Fibroblast of pulmonary artery (primary cell): ENCODE measurements at regions not wholly inside any gene's neighbourhood (a gene's known extent, or its start where the extent isn't known, plus 50 kb on each side); places are given as distances from the start of the nearest gene placed in this dataset.
"Not testable (repeated sequence)": the region's sequence is repeated elsewhere in the genome, so short reads cannot be mapped to it uniquely, and the experiment has no call there.

Experiments used
- DNase-seq: peaks from one replicate; pipeline ENCODE4 v3.0.0-alpha.2; 2010; ENCODE audit warnings: low read depth
- H3K4me3 ChIP-seq: replicated peaks from 2 replicates; pipeline ENCODE4 v1.5.1; 2011; ENCODE audit warnings: low read depth, mild to moderate bottlenecking, control low read depth, low read length, moderate library complexity
- TF ChIP-seq, protein P1 (sequence below): IDR thresholded peaks from 2 replicates; pipeline ENCODE4 v1.5.1; 2011; ENCODE audit warnings: mild to moderate bottlenecking, control low read depth, low read length, inconsistent platforms; ENCODE audit errors: missing control alignments

DNA sequence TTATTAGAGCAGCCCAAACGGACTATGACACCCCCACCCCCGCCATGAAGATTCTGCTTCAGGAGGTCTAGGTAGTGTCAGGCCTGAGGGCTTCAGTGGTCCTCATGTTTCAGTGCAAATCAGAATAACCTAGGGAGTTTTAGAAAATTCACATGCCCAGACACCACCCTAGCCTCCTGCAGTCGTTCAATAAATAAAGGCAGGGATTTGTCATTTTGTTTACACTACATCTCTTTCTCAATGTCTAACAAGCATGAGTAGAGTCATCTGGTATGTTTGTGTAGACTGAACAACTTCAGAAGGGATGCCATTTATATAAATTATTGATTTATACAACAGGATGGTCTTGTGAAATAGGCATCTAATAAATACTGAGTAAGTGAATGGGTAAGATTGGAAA lies 112.1 kb upstream of the SERPINE2 start:
- TF ChIP-seq, protein P1, sequence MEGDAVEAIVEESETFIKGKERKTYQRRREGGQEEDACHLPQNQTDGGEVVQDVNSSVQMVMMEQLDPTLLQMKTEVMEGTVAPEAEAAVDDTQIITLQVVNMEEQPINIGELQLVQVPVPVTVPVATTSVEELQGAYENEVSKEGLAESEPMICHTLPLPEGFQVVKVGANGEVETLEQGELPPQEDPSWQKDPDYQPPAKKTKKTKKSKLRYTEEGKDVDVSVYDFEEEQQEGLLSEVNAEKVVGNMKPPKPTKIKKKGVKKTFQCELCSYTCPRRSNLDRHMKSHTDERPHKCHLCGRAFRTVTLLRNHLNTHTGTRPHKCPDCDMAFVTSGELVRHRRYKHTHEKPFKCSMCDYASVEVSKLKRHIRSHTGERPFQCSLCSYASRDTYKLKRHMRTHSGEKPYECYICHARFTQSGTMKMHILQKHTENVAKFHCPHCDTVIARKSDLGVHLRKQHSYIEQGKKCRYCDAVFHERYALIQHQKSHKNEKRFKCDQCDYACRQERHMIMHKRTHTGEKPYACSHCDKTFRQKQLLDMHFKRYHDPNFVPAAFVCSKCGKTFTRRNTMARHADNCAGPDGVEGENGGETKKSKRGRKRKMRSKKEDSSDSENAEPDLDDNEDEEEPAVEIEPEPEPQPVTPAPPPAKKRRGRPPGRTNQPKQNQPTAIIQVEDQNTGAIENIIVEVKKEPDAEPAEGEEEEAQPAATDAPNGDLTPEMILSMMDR = no peak
- H3K4me3 ChIP-seq = no peak overlapping the region
- no peak for DNase-seq

GRCh38 chr2:224148058-224148457 lies 109.0 kb upstream of the SERPINE2 start:
- not testable (repeated sequence) for DNase-seq

GRCh38 chr2:224147174-224147573 lies 108.1 kb upstream of the SERPINE2 start:
- H3K4me3 ChIP-seq = no peak overlapping the region
- DNase-seq = no peak
- TF ChIP-seq, protein P1 = no peak

More at GRCh38 chr2:224148058-224148457, 109.0 kb upstream of the SERPINE2 start:
- not testable (repeated sequence) for H3K4me3 ChIP-seq

DNA sequence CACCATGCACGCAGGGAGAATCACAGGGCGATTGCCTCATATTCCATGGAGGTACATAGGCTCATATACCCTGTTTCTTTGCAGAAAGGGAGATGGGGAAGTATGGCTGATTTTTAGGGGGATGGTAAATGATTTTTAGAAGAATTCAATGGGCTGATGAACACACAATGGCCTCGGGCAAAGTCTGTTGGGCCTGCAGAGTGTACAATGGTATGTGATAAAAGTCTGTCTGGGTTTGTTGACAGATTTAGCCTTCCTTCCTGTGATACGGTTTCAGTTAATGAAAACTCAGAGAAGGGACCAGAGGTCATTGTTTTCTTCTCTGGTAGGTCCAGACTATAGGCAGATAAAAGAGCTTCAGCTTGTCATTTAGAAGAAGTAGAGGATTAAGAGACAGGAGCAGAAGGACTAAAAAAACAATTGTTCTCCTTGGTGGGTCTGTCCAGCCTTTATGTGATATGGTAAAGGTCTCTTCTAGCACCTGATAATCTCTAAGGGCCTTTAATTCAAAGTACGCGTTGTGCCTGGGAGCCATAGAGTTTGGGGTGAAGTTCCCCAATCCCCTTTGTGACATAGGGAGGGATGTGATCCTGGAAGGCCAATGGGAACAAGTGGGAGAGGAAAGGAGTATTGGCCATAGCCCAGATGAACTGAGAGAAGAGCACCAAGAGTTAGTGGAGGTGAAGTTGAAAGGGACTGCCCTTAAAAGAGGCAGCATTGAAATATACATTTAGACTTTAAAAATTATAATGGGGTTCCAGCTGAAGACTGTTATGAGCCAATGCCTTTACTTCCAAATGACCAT lies 107.5 kb upstream of the SERPINE2 start:
- DNase-seq = no peak
- TF ChIP-seq, protein P1 = no peak

DNA sequence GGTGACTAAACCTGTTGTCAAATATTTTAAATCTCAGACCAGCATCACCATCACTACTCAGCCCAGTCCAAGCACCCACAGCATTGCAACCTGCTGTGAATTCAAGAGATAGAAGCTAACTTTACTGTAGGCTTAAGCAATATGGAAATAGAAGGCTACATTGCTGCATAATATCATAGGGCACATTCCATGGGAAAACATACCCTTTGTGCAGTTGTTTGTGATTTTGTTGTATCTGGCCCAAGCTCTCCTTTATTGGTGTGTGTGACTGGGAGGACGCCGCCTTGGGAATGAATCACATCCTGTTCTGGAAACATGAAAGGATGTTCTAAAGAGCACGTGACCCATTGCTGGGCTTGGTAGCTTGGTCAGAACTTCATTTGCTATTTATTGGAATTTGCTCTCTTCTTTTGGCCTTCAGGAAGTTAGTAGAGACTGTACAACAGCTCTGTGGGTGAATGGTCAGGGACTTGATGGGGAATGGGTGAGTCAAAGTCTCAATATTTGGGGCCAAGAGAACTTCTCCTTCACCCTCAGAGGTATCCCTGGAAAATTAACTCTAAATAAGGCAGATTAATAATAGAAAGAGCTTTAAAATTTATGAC lies 106.8 kb upstream of the SERPINE2 start:
- TF ChIP-seq, protein P1 = no peak
- no peak overlapping the region for H3K4me3 ChIP-seq
- peak; percentile 97 for DNase-seq

More for the DNA sequence above, 107.5 kb upstream of the SERPINE2 start:
- no peak overlapping the region for H3K4me3 ChIP-seq

- no peak overlapping the region for H3K4me3 ChIP-seq
- TF ChIP-seq, protein P1 = no peak
- no peak for DNase-seq
Observed at GRCh38 chr2:224143526-224143925, 104.4 kb upstream of the SERPINE2 start.

DNA sequence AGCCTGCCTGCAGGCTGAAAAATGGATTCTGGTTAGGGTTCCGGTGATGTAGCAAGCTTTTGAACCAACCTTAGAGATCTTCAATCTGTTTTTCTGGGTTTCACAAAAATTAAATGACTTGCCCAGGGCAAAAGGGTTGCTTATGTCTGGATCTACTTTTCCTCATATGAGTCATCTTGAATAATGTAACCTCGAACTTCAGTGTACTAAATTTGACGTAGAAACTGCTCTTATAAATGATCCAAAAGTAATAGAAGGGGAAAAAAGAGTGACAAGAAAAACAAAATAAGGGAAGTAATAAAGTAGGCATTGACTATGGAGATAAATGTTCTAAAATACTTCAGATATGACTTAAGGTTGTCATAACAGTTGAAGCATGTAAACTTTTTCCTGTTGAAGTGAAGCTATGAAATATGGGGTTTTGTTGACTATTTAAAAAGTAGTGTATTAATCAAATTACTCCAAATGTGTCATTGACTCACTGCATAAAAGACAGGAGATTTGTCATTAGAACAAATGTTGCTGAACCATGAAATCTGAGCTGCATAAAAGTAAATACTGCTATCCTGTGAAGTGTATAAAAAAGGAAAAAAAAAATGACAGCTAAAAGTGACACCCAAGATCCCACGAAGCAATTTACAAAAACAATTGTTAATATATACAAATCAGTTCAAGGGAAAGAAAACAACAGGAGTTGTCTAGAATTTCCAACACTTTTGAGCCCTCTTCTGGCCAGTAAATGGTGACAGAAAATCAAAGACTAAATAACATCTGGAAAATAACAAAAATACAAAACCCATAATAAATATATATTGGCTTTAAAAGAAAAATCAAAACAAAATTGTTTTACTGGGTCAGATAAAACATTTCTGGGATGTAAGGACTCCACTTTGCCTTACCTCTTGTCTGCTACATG lies 103.6 kb upstream of the SERPINE2 start:
- H3K4me3 ChIP-seq = no peak overlapping the region
- TF ChIP-seq, protein P1 = peak; percentile 20
- DNase-seq = peak; percentile 63
